Jurkat, Clone E6-1 (cell line): ENCODE measurements at regions not wholly inside any gene's neighbourhood (a gene's known extent, or its start where the extent isn't known, plus 50 kb on each side); places are given as distances from the start of the nearest gene placed in this dataset.
"Not testable (repeated sequence)": the region's sequence is repeated elsewhere in the genome, so short reads cannot be mapped to it uniquely, and the experiment has no call there.

Source experiments
- DNase-seq: peaks from one replicate; pipeline ENCODE4 v3.0.0-alpha.2; 2011; ENCODE audit warnings: low read depth, low spot score
- H3K4me3 ChIP-seq: 2 replicates; pipeline ENCODE4 v1.5.1; 2011; ENCODE audit warnings: mild to moderate bottlenecking, low read length, control low read depth, moderate library complexity

DNA sequence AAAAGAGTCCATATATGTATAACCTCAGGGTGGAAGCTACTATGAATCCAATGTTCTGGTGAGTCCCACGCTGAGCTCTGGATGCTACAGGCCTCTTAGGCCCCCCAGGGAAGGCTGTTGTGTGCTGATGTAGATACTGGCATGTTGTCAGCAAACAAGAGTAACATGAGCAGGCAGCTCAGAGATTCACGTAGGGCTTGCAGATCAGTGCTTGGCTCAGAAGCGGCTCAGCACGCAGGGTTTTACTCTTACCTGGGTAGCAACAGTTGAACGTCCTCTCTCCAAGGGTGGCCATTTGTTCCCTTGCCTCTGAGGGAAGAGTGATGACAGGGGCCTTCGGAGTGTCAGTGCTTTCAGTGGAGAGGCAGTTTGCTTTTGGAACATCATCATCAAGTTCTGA lies 93.4 kb downstream of the ZFP64 start:
- no peak for DNase-seq
- no peak overlapping the region for H3K4me3 ChIP-seq

DNA sequence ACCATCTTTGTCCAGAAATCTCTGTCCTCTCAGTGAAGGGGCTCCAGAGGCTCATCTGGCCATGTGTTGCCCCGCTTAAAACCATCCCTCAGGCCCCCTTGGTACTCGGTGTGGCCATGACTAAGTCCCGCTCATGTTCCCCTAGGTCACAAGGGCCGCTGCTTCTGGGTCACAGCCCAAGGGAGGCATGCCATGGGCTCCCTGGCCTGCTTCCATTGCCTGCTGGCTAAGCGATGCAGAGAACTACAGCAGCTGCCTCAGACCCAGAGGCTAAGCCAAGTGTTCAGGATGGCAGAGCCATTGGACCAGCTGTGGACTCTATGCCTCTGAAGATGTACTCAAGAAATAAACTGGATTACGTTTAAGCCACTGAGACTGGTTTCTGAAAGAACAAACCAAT lies 95.5 kb downstream of the ZFP64 start:
- no peak overlapping the region for H3K4me3 ChIP-seq
- no peak for DNase-seq

DNA sequence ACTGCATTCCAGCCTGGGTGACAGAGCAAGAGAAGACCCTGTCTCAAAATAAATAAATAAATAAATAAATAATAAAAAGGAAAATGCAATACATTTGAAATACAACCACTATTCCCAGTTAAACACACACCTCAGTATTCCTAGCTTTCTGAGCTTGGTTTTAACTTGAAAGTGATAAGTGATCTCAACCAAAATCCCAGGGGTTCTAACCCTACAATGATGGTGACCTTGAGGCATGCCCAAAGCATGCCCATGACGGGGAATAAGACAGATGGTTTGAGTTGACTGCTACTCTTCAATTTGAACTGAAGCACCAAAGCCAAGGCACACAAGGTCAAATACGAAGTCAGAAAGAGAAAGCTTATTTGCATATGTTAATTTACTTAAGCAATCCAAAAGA lies 96.9 kb downstream of the ZFP64 start:
- no peak overlapping the region for H3K4me3 ChIP-seq
- DNase-seq: no peak

DNA sequence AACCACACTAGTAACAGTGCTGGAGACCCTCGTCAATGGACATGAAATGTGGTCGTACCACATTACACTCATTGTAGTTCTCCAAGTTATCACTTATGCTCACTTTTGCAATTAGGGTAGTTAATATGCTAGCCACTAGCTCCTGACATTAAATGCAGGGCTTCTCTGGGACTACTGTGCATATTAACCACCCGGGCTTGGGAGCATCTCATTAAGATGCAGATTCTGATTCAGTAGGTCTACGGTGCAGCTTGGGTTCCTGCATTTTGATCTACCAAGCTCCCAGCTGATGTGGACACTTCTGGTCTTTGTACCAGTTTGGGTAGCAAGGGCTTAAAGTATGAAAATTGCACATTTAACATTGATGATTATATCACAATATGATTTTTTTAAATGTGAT lies 98.0 kb downstream of the ZFP64 start:
- no peak overlapping the region for H3K4me3 ChIP-seq
- no peak for DNase-seq

DNA sequence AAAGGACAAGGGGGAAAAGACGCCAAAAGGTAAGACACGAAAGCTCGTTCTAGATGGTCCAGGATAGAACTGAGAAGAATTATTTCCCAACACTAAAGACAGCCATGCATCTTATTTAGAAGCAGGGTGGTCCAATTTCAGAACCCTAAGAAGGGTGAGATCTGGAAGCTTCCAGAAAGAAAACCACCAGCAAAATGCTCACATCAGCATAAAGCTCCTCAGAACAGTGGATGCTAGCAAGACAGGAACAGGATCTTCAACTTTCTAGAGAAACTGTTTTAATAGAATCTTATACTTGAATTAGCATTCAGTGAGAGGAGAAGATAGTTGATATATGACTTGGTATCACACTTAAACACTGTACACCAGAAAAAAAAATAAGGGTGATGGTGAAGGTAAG lies 101.5 kb downstream of the ZFP64 start:
- no peak overlapping the region for H3K4me3 ChIP-seq
- no peak for DNase-seq

DNA sequence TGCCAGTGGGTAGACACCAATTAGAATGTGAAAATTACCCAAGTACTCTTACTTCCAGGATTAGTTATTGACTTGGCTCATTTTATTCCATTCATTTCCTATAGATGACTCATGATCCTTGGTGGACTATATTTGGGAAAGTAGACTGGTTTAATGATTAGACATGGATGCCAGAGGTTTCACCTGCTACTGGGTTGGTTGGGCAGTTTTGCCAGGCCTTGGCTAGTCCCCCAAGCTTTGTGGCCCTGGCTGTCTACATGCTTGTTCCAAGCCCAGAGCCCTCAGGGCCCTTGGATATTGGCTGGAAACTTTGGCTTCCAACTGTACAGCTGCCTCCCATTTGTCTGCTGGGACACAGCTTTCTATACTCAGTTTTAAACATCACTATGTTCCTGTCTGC lies 104.1 kb downstream of the ZFP64 start:
- no peak overlapping the region for H3K4me3 ChIP-seq
- no peak for DNase-seq

DNA sequence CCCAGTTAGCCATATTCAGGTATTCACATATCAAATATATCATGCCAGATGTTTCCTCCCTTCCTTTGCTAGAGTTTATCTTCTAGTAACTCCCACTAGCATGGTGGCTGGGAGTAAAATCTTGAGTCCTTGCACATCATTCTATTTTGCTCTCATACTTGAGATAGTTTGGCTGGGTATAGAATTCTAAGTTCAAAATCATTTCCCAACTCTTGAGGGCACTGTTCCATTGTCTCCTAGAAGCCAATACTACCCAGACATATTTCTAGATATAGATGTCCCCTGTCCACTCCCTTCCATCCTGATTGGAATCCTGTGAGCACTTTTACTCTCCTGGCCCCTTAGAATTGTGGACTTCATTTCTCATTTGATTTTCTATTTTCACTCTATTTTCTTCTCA lies 104.7 kb downstream of the ZFP64 start:
- no peak for DNase-seq
- H3K4me3 ChIP-seq: no peak overlapping the region

DNA sequence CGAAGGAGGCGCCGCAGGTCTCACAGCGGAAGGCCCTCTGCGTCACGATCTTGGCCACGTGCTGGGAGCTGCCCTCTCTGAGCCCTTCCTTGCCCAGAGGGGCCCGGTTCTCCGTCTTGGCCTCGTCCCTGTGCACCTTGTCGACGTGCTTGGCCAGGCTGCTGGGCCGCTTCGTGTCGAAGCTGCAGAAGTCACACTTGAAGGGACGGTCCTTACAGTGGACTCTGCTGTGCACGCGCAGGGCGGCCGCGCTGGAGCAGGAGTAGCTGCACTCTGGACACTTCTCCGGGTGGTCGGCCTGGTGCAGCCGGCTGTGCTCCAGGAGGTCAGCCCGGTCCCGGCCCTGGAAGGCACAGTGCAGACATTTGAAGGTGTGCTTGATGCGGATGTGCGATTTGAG lies 106.9 kb downstream of the ZFP64 start:
- DNase-seq: no peak
- no peak overlapping the region for H3K4me3 ChIP-seq

DNA sequence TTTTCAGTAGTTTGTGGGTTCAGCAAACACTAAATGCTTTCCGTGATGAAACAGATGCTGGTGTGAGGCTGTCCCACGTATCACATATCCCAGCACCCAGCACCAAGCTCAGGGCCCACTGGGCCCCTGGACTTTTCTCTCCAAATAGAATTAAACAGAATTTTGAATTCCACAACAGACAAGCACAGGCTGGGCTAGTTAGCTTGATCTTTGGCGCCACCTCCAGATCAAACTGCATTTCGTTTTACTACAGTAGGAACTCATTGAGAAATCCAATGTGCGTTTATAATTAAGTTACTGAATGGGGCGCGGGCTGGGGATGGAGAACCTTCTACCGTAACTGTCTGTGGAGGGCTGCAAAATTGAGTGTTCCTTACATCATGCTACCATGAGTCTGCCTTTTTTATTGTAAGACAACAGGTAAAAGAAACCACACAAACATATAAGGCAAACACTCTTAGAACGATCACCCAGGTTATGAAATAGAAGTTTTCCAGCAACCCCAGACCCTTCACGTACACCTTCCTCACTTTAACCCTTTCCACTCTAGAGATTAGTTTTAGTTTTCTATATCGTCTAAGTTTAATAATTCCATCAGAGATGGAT lies 107.8 kb downstream of the ZFP64 start:
- H3K4me3 ChIP-seq: no peak overlapping the region
- DNase-seq: peak; percentile 34

DNA sequence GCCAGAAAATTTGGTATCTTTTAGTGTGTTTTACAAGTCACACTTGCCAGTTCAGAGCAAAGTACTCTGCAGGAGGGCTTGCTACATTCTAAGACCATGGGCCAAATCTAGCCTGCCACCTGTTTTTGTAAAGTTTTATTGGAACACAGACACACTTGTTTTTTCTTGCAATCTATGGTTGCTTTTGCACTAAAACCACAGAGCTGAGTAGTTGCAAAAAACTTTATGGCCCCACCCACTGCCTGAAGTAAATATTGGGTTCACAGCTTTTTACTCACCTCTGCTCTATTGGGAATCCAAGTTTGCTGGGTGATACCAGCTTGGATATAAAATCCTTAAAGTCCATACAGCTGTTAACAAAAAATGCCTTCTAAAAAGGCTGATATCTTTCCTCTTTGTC lies 109.0 kb downstream of the ZFP64 start:
- no peak overlapping the region for H3K4me3 ChIP-seq
- DNase-seq: no peak

DNA sequence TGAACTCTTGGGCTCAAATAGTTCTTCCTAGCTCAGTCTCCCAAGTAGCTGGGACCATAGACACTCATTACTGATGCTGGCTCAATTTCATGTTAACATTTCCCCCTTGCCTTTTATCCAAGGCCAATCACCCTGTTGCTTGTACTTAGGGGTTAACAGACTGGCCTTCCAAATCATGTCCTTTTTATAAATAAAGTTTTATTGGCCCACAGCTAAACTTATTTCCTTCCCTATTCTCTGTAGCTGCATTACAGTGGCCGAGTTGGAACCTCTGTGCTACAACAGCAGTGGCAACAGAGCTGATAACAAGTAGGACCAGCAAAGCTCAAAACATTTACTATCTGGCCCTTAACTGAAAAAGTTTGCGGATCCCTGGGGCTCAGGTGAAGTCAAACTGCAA lies 109.8 kb downstream of the ZFP64 start:
- H3K4me3 ChIP-seq: no peak overlapping the region
- no peak for DNase-seq

DNA sequence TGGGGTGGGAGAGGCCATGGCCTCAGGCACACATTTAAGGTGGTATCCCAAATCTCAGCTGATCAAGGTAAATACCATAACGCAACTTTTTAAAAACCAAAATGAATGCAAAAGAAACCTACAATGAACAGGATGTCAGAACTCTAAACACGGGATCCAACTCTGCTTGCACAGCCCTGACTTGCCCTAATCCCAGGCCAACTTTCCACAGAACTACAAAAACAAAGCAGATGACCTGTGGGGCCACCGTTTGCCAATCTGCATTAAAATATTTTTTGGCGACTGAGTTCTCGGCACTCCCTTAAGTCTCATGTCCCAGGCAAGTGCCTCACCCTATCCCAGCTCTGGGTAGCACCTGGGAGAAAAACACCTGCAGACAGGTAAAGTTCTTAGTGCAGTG lies 110.5 kb downstream of the ZFP64 start:
- no peak for DNase-seq
- no peak overlapping the region for H3K4me3 ChIP-seq

DNA sequence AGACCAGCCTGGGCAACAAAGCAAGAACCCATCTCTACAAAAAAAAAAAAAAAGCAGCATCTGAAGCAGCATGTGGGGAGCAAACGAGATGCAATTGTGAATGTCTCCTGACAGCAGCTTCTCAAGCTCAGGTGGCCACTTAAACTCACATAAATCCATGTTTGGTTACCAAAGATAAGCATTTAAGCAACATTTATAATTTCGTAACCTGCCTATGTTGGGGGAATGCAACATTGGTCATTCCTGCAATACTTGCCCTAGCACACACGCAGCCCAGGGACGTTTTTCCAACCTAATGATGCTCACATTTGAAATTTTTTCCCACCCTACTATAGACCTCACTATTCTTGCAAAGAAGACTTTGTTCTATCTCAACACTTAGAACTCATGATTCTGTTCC lies 113.3 kb downstream of the ZFP64 start:
- no peak overlapping the region for H3K4me3 ChIP-seq
- DNase-seq: no peak

DNA sequence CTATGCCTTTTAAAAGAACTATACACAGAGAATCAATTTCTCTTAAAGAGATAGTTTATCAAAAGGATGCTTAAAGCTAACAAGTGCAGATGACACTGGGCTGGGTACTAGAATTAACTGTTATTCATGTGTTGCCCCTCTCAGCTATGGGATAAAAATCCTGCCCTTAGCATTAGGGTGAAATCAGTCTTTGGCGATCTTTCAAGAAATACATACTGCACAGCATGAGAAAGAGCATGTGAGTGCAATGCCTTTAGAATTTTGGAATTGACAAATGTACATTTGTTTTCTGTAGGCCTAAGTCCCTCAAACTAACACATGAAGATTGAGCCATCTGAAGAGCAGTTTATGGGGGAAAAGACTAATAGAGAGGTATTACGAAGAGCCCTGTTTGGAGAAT lies 115.4 kb downstream of the ZFP64 start:
- no peak overlapping the region for H3K4me3 ChIP-seq
- no peak for DNase-seq

DNA sequence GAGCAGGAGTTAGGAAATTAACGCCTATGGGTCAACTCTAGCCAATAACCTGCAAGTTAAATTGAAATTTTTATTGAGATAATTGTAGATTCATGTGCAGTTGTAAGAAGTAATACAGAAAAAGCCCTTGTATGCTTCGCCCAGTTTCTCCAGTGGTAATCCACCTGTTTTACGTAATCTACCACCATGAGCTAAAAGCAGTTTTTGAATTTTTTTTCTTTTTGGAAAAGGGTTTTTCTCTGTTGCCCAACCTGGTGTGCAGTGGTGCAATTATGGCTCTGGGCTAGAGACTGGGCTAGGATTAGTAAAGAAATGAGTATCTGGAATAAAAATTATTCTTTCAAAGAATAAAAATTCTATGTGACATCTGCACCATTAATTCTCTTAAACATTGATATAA lies 116.2 kb downstream of the ZFP64 start:
- DNase-seq: no peak
- no peak overlapping the region for H3K4me3 ChIP-seq

DNA sequence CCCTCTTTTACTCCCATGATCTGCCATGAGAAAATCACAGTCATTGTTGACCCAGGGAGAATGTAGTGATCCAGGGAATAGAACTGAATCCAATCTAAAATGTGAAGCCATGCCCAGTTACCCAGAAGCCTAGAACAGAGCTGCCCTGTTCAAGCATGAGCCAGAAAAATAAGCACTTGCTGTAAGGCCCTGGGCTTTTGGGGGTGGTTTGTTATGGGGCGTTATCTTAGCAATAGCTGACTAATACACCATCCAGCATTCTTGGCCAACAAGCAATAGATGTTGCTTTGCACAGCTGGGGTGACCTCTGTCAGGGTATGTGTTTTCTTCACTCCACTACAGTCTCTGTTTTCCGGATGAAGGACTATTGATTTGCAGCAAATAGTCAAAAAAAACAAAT lies 120.4 kb downstream of the ZFP64 start:
- H3K4me3 ChIP-seq: no peak overlapping the region
- no peak for DNase-seq

DNA sequence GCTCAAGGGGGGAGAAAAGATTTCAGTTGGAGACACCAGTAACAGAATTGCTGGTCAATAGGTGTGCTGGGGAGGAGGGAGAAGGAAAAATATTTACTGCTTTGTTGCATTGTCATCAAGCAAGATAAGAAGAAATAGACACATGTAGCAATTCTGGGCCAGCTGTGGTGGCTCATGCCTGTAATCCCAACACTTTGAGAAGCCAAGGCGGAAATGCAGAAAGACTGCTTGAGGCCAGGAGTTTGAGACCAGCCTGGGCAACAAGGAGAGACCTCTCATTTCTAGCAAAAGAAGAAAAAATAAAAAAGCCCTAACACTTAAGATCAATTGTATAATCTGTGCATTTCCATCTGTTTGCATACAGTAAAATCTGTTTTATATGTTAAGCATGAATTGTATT lies 126.6 kb downstream of the ZFP64 start:
- no peak for DNase-seq
- no peak overlapping the region for H3K4me3 ChIP-seq

DNA sequence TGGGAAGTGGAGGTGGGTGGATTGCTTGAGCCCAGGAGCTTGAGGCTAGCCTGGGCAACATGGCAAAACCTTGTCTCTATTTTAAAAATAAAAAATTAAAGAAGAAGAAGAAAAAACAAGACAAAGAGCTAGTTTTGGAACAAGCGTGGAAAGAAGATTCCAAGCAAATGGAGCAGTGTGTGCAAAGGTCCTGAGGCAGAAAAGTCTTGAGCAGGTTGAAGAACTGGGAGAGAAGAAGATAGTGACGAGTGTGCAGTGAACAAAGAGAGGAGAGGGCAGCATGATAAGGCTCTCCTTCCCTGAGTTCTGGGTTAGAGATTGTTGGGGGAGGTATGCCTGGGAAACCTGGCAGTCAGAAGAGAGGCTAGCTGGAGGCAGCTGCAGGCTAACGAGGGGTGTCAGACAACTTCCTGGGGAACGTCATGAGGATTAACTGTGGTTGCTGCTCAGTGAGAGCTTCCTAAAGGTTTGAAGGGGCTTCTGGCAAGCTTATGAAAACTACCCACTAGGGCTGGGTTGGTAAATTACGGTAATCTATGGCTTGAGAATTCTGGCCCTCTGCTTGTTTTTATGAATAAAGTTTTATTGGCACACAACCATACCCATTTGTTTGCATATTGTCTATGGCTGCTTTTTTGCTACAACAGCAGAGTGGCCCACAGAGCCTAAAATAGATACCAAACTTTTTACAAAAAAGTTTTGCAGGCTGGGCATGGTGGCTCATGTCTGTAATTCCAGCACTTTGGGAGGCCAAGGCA lies 128.9 kb downstream of the ZFP64 start:
- no peak overlapping the region for H3K4me3 ChIP-seq
- no peak for DNase-seq

DNA sequence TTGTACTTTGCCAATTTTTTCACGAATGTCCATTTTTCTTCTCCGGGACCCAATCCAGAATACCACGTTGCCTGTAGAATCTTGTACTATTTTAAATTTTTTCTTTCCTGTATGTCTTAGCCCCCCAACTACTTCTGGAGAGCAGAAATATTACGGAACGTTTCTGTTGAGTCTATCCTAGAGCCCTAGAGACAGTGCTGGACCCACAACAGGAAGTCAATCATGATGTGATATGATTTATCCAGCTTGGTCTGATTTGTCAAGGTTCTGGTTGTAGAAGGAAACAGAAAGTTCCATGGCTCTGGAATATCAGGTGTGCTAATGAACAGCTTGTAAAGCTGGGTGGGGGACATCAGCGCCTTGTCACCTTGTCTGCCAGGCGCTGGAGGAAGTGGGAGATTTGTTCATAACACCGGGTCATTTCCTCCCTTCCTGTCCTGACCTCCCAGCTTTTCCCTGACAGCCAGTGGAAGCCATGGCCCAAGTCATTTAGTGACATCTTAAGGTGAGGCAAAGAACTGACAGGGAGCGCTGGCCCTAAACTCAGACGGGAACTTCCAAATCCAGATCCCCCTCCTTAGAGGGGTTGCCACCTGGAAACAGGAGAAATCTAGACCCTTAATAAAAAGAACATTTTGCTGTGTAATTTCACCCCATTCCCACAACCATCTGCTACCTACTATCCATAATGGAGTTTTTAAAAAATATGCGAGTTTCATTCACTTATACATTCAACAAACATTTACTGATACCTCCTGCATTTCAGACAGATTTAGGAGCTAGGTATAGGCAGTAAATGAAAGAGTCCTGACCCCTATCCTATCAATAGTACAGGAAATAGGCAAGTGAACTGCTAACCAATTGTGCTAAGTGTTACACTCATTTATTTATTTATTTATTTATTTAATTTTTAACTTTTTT lies 130.5 kb downstream of the ZFP64 start:
- DNase-seq: no peak
- H3K4me3 ChIP-seq: no peak overlapping the region

DNA sequence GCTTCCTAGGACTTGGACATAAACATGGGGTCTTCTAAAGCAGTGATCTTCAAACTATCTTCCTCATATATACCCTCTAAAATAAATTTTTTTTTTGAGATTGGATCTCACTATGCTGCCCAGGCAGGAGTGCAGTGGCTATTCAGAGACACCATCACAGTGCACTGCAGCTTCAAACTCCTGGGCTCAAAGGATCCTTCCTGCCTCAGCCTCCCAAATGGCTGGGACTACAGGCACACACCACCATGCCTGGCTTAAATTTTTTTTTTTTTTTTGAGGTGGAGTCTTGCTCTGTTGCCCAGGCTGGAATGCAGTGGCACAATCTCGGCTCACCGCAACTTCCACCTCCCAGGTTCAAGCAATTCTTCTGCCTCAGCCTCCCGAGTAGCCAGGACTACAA lies 134.4 kb downstream of the ZFP64 start:
- not testable (repeated sequence) for H3K4me3 ChIP-seq, DNase-seq
